ENCODE measurements at regions not wholly inside any gene's neighbourhood (a gene's known extent, or its start where the extent isn't known, plus 50 kb on each side); places are given as distances from the start of the nearest gene placed in this dataset.

DNA sequence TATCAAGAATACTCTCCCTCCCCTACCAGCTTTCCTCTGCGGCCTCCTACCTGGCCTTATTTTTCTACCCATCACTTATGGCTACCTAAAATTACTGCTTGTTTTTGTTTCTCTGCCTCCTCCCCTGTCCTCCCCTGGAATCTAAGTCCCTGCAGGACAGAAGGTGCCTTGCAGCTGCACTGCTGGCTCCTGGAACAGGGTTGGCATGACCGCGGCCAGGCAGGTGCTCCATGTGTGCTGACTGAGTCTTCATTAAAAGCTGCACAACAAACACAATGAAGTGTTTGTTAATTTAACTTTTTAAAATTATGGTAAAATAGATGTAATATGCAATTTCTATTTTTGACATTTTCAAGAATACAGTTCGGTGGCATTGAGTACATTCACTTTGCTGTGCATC, 171.9 kb upstream of the FHL2 start:
- no peak for TF ChIP-seq EZH2 (IDR thresholded peaks at IDR 0.05; ENCODE audit: low read length)
- TF ChIP-seq, protein P1, sequence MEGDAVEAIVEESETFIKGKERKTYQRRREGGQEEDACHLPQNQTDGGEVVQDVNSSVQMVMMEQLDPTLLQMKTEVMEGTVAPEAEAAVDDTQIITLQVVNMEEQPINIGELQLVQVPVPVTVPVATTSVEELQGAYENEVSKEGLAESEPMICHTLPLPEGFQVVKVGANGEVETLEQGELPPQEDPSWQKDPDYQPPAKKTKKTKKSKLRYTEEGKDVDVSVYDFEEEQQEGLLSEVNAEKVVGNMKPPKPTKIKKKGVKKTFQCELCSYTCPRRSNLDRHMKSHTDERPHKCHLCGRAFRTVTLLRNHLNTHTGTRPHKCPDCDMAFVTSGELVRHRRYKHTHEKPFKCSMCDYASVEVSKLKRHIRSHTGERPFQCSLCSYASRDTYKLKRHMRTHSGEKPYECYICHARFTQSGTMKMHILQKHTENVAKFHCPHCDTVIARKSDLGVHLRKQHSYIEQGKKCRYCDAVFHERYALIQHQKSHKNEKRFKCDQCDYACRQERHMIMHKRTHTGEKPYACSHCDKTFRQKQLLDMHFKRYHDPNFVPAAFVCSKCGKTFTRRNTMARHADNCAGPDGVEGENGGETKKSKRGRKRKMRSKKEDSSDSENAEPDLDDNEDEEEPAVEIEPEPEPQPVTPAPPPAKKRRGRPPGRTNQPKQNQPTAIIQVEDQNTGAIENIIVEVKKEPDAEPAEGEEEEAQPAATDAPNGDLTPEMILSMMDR (optimal IDR thresholded peaks at IDR 0.05 in 1 of 3, IDR thresholded peaks at IDR 0.05 in 1 of 3, conservative IDR thresholded peaks at IDR 0.05 in 1 of 3; ENCODE audit: extremely low read depth in 1 of 3, insufficient read depth in 2 of 3, low read length in 3 of 3), result no peak

Measured in keratinocyte (primary cell).